Jurkat, Clone E6-1 (cell line): ENCODE measurements at regions not wholly inside any gene's neighbourhood (a gene's known extent, or its start where the extent isn't known, plus 50 kb on each side); places are given as distances from the start of the nearest gene placed in this dataset.

Source experiments
- DNase-seq: peaks from one replicate; pipeline ENCODE4 v3.0.0-alpha.2; 2011; ENCODE audit warnings: low read depth, low spot score
- H3K4me3 ChIP-seq: 2 replicates; pipeline ENCODE4 v1.5.1; 2011; ENCODE audit warnings: mild to moderate bottlenecking, low read length, control low read depth, moderate library complexity

GRCh38 chr6:139917951-139918630 lies 543.6 kb upstream of the CITED2 start:
- no peak overlapping the region for H3K4me3 ChIP-seq
- DNase-seq: no peak

- no peak for DNase-seq
- no peak overlapping the region for H3K4me3 ChIP-seq
Observed at GRCh38 chr6:139914910-139915309, 540.5 kb upstream of the CITED2 start.

- H3K4me3 ChIP-seq: no peak overlapping the region
- no peak for DNase-seq
Observed at GRCh38 chr6:139912735-139913400, 538.4 kb upstream of the CITED2 start.

- no peak for DNase-seq
- H3K4me3 ChIP-seq: no peak overlapping the region
Observed at GRCh38 chr6:139909992-139910391, 535.5 kb upstream of the CITED2 start.

- DNase-seq: no peak
- H3K4me3 ChIP-seq: no peak overlapping the region
Observed at GRCh38 chr6:139905404-139906052, 531.1 kb upstream of the CITED2 start.

- DNase-seq: no peak
- no peak overlapping the region for H3K4me3 ChIP-seq
Observed at GRCh38 chr6:139904568-139904967, 530.1 kb upstream of the CITED2 start.

GRCh38 chr6:139904158-139904533 lies 529.7 kb upstream of the CITED2 start:
- no peak overlapping the region for H3K4me3 ChIP-seq
- no peak for DNase-seq

GRCh38 chr6:139903411-139904157 lies 529.1 kb upstream of the CITED2 start:
- no peak for DNase-seq

GRCh38 chr6:139895205-139895793 lies 520.9 kb upstream of the CITED2 start:
- peak; percentile 1 for DNase-seq
- no peak overlapping the region for H3K4me3 ChIP-seq

More at GRCh38 chr6:139903411-139904157, 529.1 kb upstream of the CITED2 start:
- no peak overlapping the region for H3K4me3 ChIP-seq

- DNase-seq: no peak
Observed at GRCh38 chr6:139894271-139894670, 519.8 kb upstream of the CITED2 start.

GRCh38 chr6:139891471-139891870 lies 517.0 kb upstream of the CITED2 start:
- no peak overlapping the region for H3K4me3 ChIP-seq
- no peak for DNase-seq

More at GRCh38 chr6:139894271-139894670, 519.8 kb upstream of the CITED2 start:
- no peak overlapping the region for H3K4me3 ChIP-seq

- no peak for DNase-seq
- no peak overlapping the region for H3K4me3 ChIP-seq
Observed at GRCh38 chr6:139888681-139889122, 514.3 kb upstream of the CITED2 start.

GRCh38 chr6:139887275-139887674 lies 512.8 kb upstream of the CITED2 start:
- no peak overlapping the region for H3K4me3 ChIP-seq
- DNase-seq: no peak

GRCh38 chr6:139886396-139886795 lies 511.9 kb upstream of the CITED2 start:
- H3K4me3 ChIP-seq: no peak overlapping the region
- DNase-seq: no peak

- no peak overlapping the region for H3K4me3 ChIP-seq
- DNase-seq: no peak
Observed at GRCh38 chr6:139885909-139886308, 511.5 kb upstream of the CITED2 start.

GRCh38 chr6:139883776-139884175 lies 509.3 kb upstream of the CITED2 start:
- no peak for DNase-seq

GRCh38 chr6:139882977-139883728 lies 508.7 kb upstream of the CITED2 start:
- H3K4me3 ChIP-seq: no peak overlapping the region
- no peak for DNase-seq

More at GRCh38 chr6:139883776-139884175, 509.3 kb upstream of the CITED2 start:
- no peak overlapping the region for H3K4me3 ChIP-seq

- DNase-seq: no peak
- no peak overlapping the region for H3K4me3 ChIP-seq
Observed at GRCh38 chr6:139882234-139882633, 507.8 kb upstream of the CITED2 start.
